NB4 (cell line): ENCODE measurements at regions not wholly inside any gene's neighbourhood (a gene's known extent, or its start where the extent isn't known, plus 50 kb on each side); places are given as distances from the start of the nearest gene placed in this dataset.

Experiments
- CTCF ChIP-seq: IDR thresholded peaks from one replicate; pipeline ENCODE4 v1.5.1; 2012; ENCODE audit warnings: low read depth, low read length
- MAX ChIP-seq: IDR thresholded peaks from 2 replicates; pipeline ENCODE4 v1.6.1; 2011; ENCODE audit warnings: low read depth, low read length
- MYC ChIP-seq: IDR thresholded peaks from 2 replicates; pipeline ENCODE4 v1.6.1; 2011; ENCODE audit warnings: low read depth, low read length
- POLR2A ChIP-seq: IDR thresholded peaks from 2 replicates; pipeline ENCODE4 v1.6.1; 2011; ENCODE audit warnings: mild to moderate bottlenecking; ENCODE audit not compliant: insufficient read length; ENCODE audit errors: extremely low read depth

GRCh38 chr4:32574803-32575202 is 1854.6 kb downstream of the PCDH7 start:
- TF ChIP-seq POLR2A = no peak
- TF ChIP-seq CTCF = no peak
- no peak for TF ChIP-seq MAX
- no peak for TF ChIP-seq MYC
